Epithelial cell of proximal tubule (primary cell): ENCODE measurements at regions not wholly inside any gene's neighbourhood (a gene's known extent, or its start where the extent isn't known, plus 50 kb on each side); places are given as distances from the start of the nearest gene placed in this dataset.

Source experiments
- DNase-seq: peaks from one replicate; pipeline ENCODE4 v3.0.0-alpha.2; 2011; ENCODE audit warnings: low read depth
- H3K4me3 ChIP-seq: 2 replicates; pipeline ENCODE4 v1.5.1; 2011; ENCODE audit warnings: low read depth, mild to moderate bottlenecking, low read length
- CTCF ChIP-seq: conservative IDR thresholded peaks from 2 replicates; pipeline ENCODE4 v1.5.1; 2012; ENCODE audit warnings: low read depth, mild to moderate bottlenecking, low read length

GRCh38 chr12:108410689-108411088 lies 71.6 kb upstream of the CMKLR1 start:
- TF ChIP-seq CTCF: no peak
- no peak overlapping the region for H3K4me3 ChIP-seq
- DNase-seq: no peak

- no peak for DNase-seq
- TF ChIP-seq CTCF: no peak
These were observed 70.4 kb upstream of the CMKLR1 start for GRCh38 chr12:108409481-108409880.

GRCh38 chr12:108403952-108404351 lies 64.8 kb upstream of the CMKLR1 start:
- TF ChIP-seq CTCF: no peak
- no peak for DNase-seq
- H3K4me3 ChIP-seq: no peak overlapping the region

More at GRCh38 chr12:108409481-108409880, 70.4 kb upstream of the CMKLR1 start:
- no peak overlapping the region for H3K4me3 ChIP-seq

- no peak for DNase-seq
- H3K4me3 ChIP-seq: no peak overlapping the region
- no peak for TF ChIP-seq CTCF
These were observed 62.9 kb upstream of the CMKLR1 start for GRCh38 chr12:108401964-108402363.

- TF ChIP-seq CTCF: no peak
- no peak overlapping the region for H3K4me3 ChIP-seq
- DNase-seq: no peak
These were observed 61.9 kb upstream of the CMKLR1 start for GRCh38 chr12:108400900-108401480.

GRCh38 chr12:108400481-108400880 lies 61.4 kb upstream of the CMKLR1 start:
- H3K4me3 ChIP-seq: no peak overlapping the region
- DNase-seq: no peak
- TF ChIP-seq CTCF: no peak

GRCh38 chr12:108400056-108400455 lies 60.9 kb upstream of the CMKLR1 start:
- no peak overlapping the region for H3K4me3 ChIP-seq
- no peak for TF ChIP-seq CTCF
- DNase-seq: no peak
